HG03175 (cell line): ENCODE measurements at regions not wholly inside any gene's neighbourhood (a gene's known extent, or its start where the extent isn't known, plus 50 kb on each side); places are given as distances from the start of the nearest gene placed in this dataset.

ENCODE experiments used
- ATAC-seq: cut with Tn5 transposase; IDR thresholded peaks from one replicate; pipeline ENCODE4 v1.9.1; 2021; ENCODE audit warnings: mild to moderate bottlenecking, moderate library complexity; ENCODE audit not compliant: unreplicated experiment

GRCh38 chr6:167643223-167643622, 183.5 kb upstream of the AFDN start:
- no peak for ATAC-seq

- ATAC-seq, result no peak
Measured at GRCh38 chr6:167643716-167644115, 183.0 kb upstream of the AFDN start.

GRCh38 chr6:167644412-167645132, 182.1 kb upstream of the AFDN start:
- no peak for ATAC-seq

GRCh38 chr6:167645368-167645767, 181.3 kb upstream of the AFDN start:
- no peak for ATAC-seq

- no peak for ATAC-seq
Measured at GRCh38 chr6:167647306-167647705, 179.4 kb upstream of the AFDN start.

- ATAC-seq, result no peak
Measured at GRCh38 chr6:167647737-167648470, 178.8 kb upstream of the AFDN start.

GRCh38 chr6:167648501-167649278, 178.0 kb upstream of the AFDN start:
- no peak for ATAC-seq

- no peak for ATAC-seq
Measured at GRCh38 chr6:167649476-167649875, 177.2 kb upstream of the AFDN start.

GRCh38 chr6:167650730-167651317, 175.9 kb upstream of the AFDN start:
- ATAC-seq, result no peak

- no peak for ATAC-seq
Measured at GRCh38 chr6:167651318-167652041, 175.2 kb upstream of the AFDN start.

- ATAC-seq, result no peak
Measured at GRCh38 chr6:167652042-167652700, 174.5 kb upstream of the AFDN start.

GRCh38 chr6:167652701-167653095, 174.0 kb upstream of the AFDN start:
- ATAC-seq, result no peak

- ATAC-seq, result no peak
Measured at GRCh38 chr6:167653561-167653960, 173.2 kb upstream of the AFDN start.

GRCh38 chr6:167654389-167654788, 172.3 kb upstream of the AFDN start:
- ATAC-seq, result no peak

GRCh38 chr6:167655174-167655821, 171.4 kb upstream of the AFDN start:
- no peak for ATAC-seq

- no peak for ATAC-seq
Measured at GRCh38 chr6:167658106-167658505, 168.6 kb upstream of the AFDN start.

- ATAC-seq, result no peak
Measured at GRCh38 chr6:167659046-167659445, 167.7 kb upstream of the AFDN start.

- ATAC-seq, result no peak
Measured at GRCh38 chr6:167660424-167660823, 166.3 kb upstream of the AFDN start.

- ATAC-seq, result no peak
Measured at GRCh38 chr6:167660944-167661551, 165.7 kb upstream of the AFDN start.
